DND-41 (cell line): ENCODE measurements at regions not wholly inside any gene's neighbourhood (a gene's known extent, or its start where the extent isn't known, plus 50 kb on each side); places are given as distances from the start of the nearest gene placed in this dataset.

Source experiments
- CTCF ChIP-seq: IDR thresholded peaks from 2 replicates; pipeline ENCODE4 v1.5.1; 2012; ENCODE audit warnings: borderline replicate concordance, low read length, moderate library complexity, mild to moderate bottlenecking; ENCODE audit not compliant: poor library complexity, severe bottlenecking; ENCODE audit errors: extremely low read depth
- EZH2 ChIP-seq: IDR thresholded peaks from 3 replicates; pipeline ENCODE4 v1.6.1; 2012; ENCODE audit warnings: borderline replicate concordance, low read depth, mild to moderate bottlenecking, moderate library complexity, low read length, inconsistent platforms; ENCODE audit not compliant: severe bottlenecking

- no peak for TF ChIP-seq CTCF
- no peak for TF ChIP-seq EZH2
Measured at GRCh38 chr7:46454816-46455215, 533.7 kb upstream of the IGFBP3 start.
